D721Med (cell line): ENCODE measurements at regions not wholly inside any gene's neighbourhood (a gene's known extent, or its start where the extent isn't known, plus 50 kb on each side); places are given as distances from the start of the nearest gene placed in this dataset.
A peak's percentile ranks its signal among the peaks of the same experiment; 100 is the strongest.

Experiments used
- DNase-seq: peaks from one replicate; pipeline ENCODE4 v3.0.0; 2011; ENCODE audit warnings: low spot score; ENCODE audit not compliant: insufficient read length
- FAIRE-seq: peaks from 2 replicates; lab custom pipeline; 2011; peaks lifted over from hg19 to GRCh38; lab: Jason Lieb, UNC
- TF ChIP-seq, protein P1 (sequence below): IDR thresholded peaks from 2 replicates; pipeline ENCODE4 v1.5.1; 2012; ENCODE audit warnings: mild to moderate bottlenecking, control low read depth; ENCODE audit not compliant: insufficient read depth; ENCODE audit errors: missing control alignments

DNA sequence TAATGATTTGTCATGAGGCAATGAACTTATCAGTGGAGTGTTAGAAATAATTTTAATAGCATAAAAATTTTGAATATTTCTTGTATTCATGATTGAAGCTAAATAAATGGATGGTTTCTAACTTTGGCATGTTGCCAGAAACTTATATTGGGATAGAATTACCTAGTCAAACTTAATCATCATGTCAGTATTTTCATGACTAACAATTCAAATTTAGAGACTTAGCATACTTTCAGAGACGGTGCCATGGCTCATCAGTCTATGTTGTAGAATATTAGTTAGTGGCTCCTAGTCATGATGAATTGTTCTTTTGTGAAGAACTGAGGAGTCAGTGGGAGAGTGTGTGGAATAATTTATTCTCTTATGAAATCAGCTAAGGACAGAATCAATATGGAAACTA, 599.6 kb upstream of the POT1 start:
- FAIRE-seq (no peak), DNase-seq (no peak)
- TF ChIP-seq, protein P1, sequence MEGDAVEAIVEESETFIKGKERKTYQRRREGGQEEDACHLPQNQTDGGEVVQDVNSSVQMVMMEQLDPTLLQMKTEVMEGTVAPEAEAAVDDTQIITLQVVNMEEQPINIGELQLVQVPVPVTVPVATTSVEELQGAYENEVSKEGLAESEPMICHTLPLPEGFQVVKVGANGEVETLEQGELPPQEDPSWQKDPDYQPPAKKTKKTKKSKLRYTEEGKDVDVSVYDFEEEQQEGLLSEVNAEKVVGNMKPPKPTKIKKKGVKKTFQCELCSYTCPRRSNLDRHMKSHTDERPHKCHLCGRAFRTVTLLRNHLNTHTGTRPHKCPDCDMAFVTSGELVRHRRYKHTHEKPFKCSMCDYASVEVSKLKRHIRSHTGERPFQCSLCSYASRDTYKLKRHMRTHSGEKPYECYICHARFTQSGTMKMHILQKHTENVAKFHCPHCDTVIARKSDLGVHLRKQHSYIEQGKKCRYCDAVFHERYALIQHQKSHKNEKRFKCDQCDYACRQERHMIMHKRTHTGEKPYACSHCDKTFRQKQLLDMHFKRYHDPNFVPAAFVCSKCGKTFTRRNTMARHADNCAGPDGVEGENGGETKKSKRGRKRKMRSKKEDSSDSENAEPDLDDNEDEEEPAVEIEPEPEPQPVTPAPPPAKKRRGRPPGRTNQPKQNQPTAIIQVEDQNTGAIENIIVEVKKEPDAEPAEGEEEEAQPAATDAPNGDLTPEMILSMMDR: no peak

DNA sequence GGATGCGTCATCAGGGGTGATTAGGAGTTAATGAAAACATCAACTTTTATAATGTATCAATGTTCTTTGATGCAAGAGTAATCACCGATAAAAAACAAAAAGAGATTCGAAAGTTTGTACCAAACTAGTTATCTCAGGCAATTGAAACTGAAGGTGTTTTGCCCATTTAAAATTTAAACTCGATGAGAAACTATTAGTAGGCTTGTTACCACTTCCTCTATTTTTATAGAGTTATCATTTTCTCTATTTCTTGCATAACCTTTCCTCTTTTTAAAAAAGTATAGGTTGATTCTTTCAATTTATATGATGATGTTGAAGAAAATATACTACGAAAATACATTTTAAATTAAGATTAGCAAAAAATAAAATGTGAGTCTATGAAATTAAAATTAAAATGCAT, 597.3 kb upstream of the POT1 start:
- TF ChIP-seq, protein P1: no peak
- DNase-seq: no peak
- no peak for FAIRE-seq

GRCh38 chr7:125526092-125526491, 596.5 kb upstream of the POT1 start:
- DNase-seq: no peak
- TF ChIP-seq, protein P1: no peak
- peak; percentile 53 for FAIRE-seq

- DNase-seq: no peak
- TF ChIP-seq, protein P1: no peak
- FAIRE-seq: no peak
These were observed 586.6 kb upstream of the POT1 start for GRCh38 chr7:125516194-125516593.

DNA sequence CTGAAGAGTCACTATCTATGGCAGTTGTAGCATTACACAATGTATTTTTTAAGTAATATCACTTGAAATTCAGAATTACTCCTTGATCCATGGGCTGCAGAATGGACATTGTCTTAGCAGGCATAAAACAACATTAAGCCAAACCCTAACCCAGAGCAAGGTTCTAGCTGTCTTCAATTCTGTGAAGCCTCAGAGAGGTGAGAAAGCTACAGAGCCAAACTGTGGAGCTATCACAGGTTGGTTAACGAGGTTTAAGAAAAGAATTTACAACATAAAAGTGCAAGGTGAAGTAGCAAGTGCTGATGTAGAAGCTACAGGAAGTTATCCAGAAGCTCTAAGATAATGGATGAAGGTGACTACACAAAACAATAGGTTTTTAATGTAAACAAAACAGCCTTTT, 582.7 kb upstream of the POT1 start:
- TF ChIP-seq, protein P1: no peak
- DNase-seq: no peak
- no peak for FAIRE-seq

- FAIRE-seq: no peak
- TF ChIP-seq, protein P1: no peak
- DNase-seq: no peak
These were observed 581.7 kb upstream of the POT1 start for GRCh38 chr7:125511310-125511709.

DNA sequence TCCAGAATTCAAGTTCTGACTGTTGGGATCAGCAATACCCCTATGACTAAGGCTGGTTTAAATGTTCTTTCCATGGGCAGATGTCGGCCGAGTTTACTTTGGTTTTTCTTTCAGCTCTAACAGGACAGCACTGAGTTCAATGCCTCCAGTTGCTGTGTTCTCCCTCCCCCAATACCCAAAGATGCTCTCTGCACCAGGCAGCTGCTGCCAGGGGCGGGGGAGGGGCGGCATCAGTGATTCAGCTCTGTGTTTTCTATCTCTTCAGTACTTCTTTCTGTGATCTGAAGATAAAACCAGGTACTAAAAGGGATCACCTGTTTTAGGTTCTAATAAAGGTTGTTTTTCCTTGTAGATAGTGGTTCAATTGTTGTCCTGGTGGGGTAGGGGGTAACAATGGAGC, 576.7 kb upstream of the POT1 start:
- FAIRE-seq: no peak
- no peak for DNase-seq
- TF ChIP-seq, protein P1: no peak
